ENCODE measurements at regions not wholly inside any gene's neighbourhood (a gene's known extent, or its start where the extent isn't known, plus 50 kb on each side); places are given as distances from the start of the nearest gene placed in this dataset.

DNA sequence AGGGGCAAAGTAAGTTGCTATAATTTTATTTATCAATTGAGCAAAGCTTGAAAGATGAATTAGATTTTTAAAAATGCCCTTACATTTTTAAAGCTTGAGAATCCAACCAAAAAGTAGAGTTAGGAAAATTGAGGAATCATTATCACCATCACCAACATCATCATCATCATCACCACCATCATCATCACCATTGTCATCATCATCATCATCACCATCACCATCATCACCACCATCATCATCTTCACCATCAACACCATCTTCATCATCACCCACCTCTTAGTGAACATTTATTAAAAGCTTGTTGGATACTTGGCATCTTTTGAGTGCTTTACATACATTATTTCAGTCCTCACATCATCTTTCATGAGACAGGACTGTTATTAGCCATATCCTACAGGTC is 504.4 kb upstream of the TNP1 start:
- TF ChIP-seq EHMT2 (IDR thresholded peaks at IDR 0.05; ENCODE audit: borderline replicate concordance, low read depth, low read length): no peak
- peak; percentile 25; the same call in 1 of the 2 replicates for TF ChIP-seq IKZF1 (IDR thresholded peaks at IDR 0.05)
- TF ChIP-seq CREB1 (IDR thresholded peaks at IDR 0.05): peak; percentile 95
- TF ChIP-seq CREB1 (CRISPR knock-in tag; IDR thresholded peaks at IDR 0.05): no peak
- FAIRE-seq (no peak), DNase-seq (ENCODE audit: low spot score) (no peak), ATAC-seq (no peak)
- no peaks in the 10 kb centered on the region for H3K36me3 ChIP-seq (replicated peaks in 1 of 2; ENCODE audit: control insufficient read depth in 1 of 2, insufficient read depth in 2 of 2, low read length in 2 of 2)
- ChIA-PET CTCF (ENCODE audit: low intra/inter-chr PET ratio, low total read pairs) (no interaction called here), POLR2A (no interaction called here)
- H3K9me3 ChIP-seq (ENCODE audit: low read length): no peaks in the 10 kb centered on the region
- no peaks in the 10 kb centered on the region for H4K20me1 ChIP-seq (ENCODE audit: insufficient read depth, low read length)
- no peak overlapping the region for H3K9ac ChIP-seq (ENCODE audit: insufficient read depth, low read depth, low read length)
- H3K27ac ChIP-seq (ENCODE audit: extremely low read length, insufficient read depth, low read length): no peak overlapping the region
- in situ Hi-C loops (cut with HindIII; ENCODE audit: extremely low pct_ligation_motif_present, low pct_unique_long_range_greater_than_20kb): no loop called here
- H2AFZ ChIP-seq (ENCODE audit: low read length): no peak overlapping the region
- BruUV-seq (replicated peaks): no TSS peak
- H3K4me1 ChIP-seq (ENCODE audit: insufficient read depth, low read length): no peaks in the 10 kb centered on the region
- no peaks in the 10 kb centered on the region for H3K79me2 ChIP-seq (ENCODE audit: insufficient read depth, low read length)
- no peak overlapping the region for H3K4me2 ChIP-seq (ENCODE audit: low read depth, low read length)
- H3K27me3 ChIP-seq (ENCODE audit: control insufficient read depth in 1 of 2, insufficient read depth in 2 of 2, low read length in 2 of 2): 0 out of 5 replicates have a peak, but pooled peaks cover 0 to 5% of the 10 kb centered on the region in 2 experiments
- H3K4me3 ChIP-seq (replicated peaks in 1 of 3; ENCODE audit: insufficient read depth in 1 of 3, low read depth in 2 of 3, low read length in 3 of 3): no peak overlapping the region
- intact Hi-C loops (cut with micrococcal nuclease; ENCODE audit: unreplicated experiment): no loop called here

DNA sequence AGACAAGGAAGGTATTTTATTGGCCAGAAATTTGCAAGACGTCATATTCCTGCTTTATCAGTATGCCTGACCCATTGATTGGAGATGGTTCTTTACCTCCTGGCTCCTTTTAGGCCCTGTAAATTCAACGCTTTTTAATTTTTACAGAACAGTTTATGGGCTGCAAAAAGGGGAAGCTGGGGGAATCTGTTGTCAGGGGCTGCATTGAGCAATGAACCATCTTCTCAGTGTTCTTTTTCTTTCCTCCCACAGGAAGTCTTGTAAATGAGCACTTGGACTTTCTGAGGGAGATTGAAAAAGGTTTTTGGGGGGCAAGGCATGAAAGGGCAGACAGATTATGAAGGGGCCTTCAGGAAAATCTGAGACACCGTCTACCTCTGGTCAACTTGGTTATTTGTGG is 503.6 kb upstream of the TNP1 start:
- no peak for ATAC-seq
- no peak for FAIRE-seq
- Histone ChIP-seq H3K9me3 (ENCODE audit: low read length) (no peaks in the 10 kb centered on the region), H3K36me3 (replicated peaks in 1 of 2; ENCODE audit: control insufficient read depth in 1 of 2, insufficient read depth in 2 of 2, low read length in 2 of 2) (no peaks in the 10 kb centered on the region), H3K27ac (ENCODE audit: extremely low read length, insufficient read depth, low read length) (no peak overlapping the region), H3K4me1 (ENCODE audit: insufficient read depth, low read length) (no peaks in the 10 kb centered on the region), H2AFZ (ENCODE audit: low read length) (no peak overlapping the region), H3K27me3 (ENCODE audit: control insufficient read depth in 1 of 2, insufficient read depth in 2 of 2, low read length in 2 of 2) (peaks cover 0 to 9% of the 10 kb centered on the region in 2 experiments; a peak in 1 of 5 replicates), H3K79me2 (ENCODE audit: insufficient read depth, low read length) (no peaks in the 10 kb centered on the region), H3K4me3 (replicated peaks in 1 of 3; ENCODE audit: insufficient read depth in 1 of 3, low read depth in 2 of 3, low read length in 3 of 3) (no peak overlapping the region), H4K20me1 (ENCODE audit: insufficient read depth, low read length) (no peaks in the 10 kb centered on the region), H3K4me2 (ENCODE audit: low read depth, low read length) (no peak overlapping the region), H3K9ac (ENCODE audit: insufficient read depth, low read depth, low read length) (no peak overlapping the region)
- POLR2A ChIA-PET: no interaction called here
- no peak for DNase-seq (ENCODE audit: low spot score)
- in situ Hi-C loops (cut with HindIII; ENCODE audit: extremely low pct_ligation_motif_present, low pct_unique_long_range_greater_than_20kb) (no loop called here), intact Hi-C loops (cut with micrococcal nuclease; ENCODE audit: unreplicated experiment) (no loop called here)
- CTCF ChIA-PET (ENCODE audit: low intra/inter-chr PET ratio, low total read pairs): no interaction called here
- BruUV-seq (replicated peaks): no TSS peak
- WGBS (ENCODE audit: low lambda C conversion rate): 7% methylated on average over 3 of the region's 3 CpGs
- TF ChIP-seq ZNF33B (CRISPR knock-in tag; IDR thresholded peaks at IDR 0.05) (no peak), POLR2AphosphoS2 (IDR thresholded peaks at IDR 0.05; ENCODE audit: low read depth, low read length) (no peak), ZNF549 (CRISPR knock-in tag; IDR thresholded peaks at IDR 0.05) (no peak), ZFP36L1 (CRISPR knock-in tag; IDR thresholded peaks at IDR 0.05) (no peak), ZNF589 (CRISPR knock-in tag; conservative IDR thresholded peaks at IDR 0.05) (no peak), ZNF782 (CRISPR knock-in tag; IDR thresholded peaks at IDR 0.05; ENCODE audit: borderline replicate concordance) (no peak), SAFB2 (CRISPR knock-in tag; IDR thresholded peaks at IDR 0.05; ENCODE audit: borderline replicate concordance, low read depth) (no peak), STAG1 (CRISPR knock-in tag; IDR thresholded peaks at IDR 0.05) (no peak), RBM22 (optimal IDR thresholded peaks at IDR 0.05; ENCODE audit: low read length) (no peak), RCOR2 (CRISPR knock-in tag; IDR thresholded peaks at IDR 0.05) (no peak), THAP11 (CRISPR knock-in tag; IDR thresholded peaks at IDR 0.05) (no peak), ZNF737 (CRISPR knock-in tag; IDR thresholded peaks at IDR 0.05; ENCODE audit: borderline replicate concordance) (no peak), ELF4 (CRISPR knock-in tag; IDR thresholded peaks at IDR 0.05; ENCODE audit: borderline replicate concordance) (no peak), ARHGAP35 (CRISPR knock-in tag; IDR thresholded peaks at IDR 0.05; ENCODE audit: borderline replicate concordance) (no peak)
- TF ChIP-seq, protein P1, sequence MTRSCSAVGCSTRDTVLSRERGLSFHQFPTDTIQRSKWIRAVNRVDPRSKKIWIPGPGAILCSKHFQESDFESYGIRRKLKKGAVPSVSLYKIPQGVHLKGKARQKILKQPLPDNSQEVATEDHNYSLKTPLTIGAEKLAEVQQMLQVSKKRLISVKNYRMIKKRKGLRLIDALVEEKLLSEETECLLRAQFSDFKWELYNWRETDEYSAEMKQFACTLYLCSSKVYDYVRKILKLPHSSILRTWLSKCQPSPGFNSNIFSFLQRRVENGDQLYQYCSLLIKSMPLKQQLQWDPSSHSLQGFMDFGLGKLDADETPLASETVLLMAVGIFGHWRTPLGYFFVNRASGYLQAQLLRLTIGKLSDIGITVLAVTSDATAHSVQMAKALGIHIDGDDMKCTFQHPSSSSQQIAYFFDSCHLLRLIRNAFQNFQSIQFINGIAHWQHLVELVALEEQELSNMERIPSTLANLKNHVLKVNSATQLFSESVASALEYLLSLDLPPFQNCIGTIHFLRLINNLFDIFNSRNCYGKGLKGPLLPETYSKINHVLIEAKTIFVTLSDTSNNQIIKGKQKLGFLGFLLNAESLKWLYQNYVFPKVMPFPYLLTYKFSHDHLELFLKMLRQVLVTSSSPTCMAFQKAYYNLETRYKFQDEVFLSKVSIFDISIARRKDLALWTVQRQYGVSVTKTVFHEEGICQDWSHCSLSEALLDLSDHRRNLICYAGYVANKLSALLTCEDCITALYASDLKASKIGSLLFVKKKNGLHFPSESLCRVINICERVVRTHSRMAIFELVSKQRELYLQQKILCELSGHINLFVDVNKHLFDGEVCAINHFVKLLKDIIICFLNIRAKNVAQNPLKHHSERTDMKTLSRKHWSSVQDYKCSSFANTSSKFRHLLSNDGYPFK (CRISPR knock-in tag; IDR thresholded peaks at IDR 0.05; ENCODE audit: borderline replicate concordance): no peak
- TF ChIP-seq, protein P2, sequence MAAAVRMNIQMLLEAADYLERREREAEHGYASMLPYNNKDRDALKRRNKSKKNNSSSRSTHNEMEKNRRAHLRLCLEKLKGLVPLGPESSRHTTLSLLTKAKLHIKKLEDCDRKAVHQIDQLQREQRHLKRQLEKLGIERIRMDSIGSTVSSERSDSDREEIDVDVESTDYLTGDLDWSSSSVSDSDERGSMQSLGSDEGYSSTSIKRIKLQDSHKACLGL (CRISPR knock-in tag; IDR thresholded peaks at IDR 0.05): no peak
